SK-N-DZ (cell line): ENCODE measurements at regions not wholly inside any gene's neighbourhood (a gene's known extent, or its start where the extent isn't known, plus 50 kb on each side); places are given as distances from the start of the nearest gene placed in this dataset.
A peak's percentile ranks its signal among the peaks of the same experiment; 100 is the strongest.

Experiments used
- DNase-seq: peaks from one replicate; pipeline ENCODE4 v3.0.0-alpha.2; 2015; ENCODE audit warnings: low spot score

- no peak for DNase-seq
Observed at GRCh38 chr10:58014436-58014835, 253.3 kb downstream of the IPMK start.

- no peak for DNase-seq
Observed at GRCh38 chr10:58013406-58013805, 254.3 kb downstream of the IPMK start.

GRCh38 chr10:58010073-58010702 is 257.5 kb downstream of the IPMK start:
- no peak for DNase-seq

GRCh38 chr10:58003945-58004344 is 263.7 kb downstream of the IPMK start:
- DNase-seq, result no peak

- DNase-seq, result no peak
Observed at GRCh38 chr10:58001159-58001558, 266.5 kb downstream of the IPMK start.

GRCh38 chr10:57996536-57996935 is 271.2 kb downstream of the IPMK start:
- no peak for DNase-seq

GRCh38 chr10:57993302-57993701 is 274.4 kb downstream of the IPMK start:
- peak; percentile 8 for DNase-seq

- DNase-seq, result peak; percentile 49
Observed at GRCh38 chr10:57992321-57993077, 275.2 kb downstream of the IPMK start.

- no peak for DNase-seq
Observed at GRCh38 chr10:57988964-57989363, 278.7 kb downstream of the IPMK start.

GRCh38 chr10:57987055-57987721 is 280.5 kb downstream of the IPMK start:
- DNase-seq, result no peak

GRCh38 chr10:57986422-57986821 is 281.3 kb downstream of the IPMK start:
- no peak for DNase-seq

GRCh38 chr10:57983281-57983791 is 284.4 kb downstream of the IPMK start:
- no peak for DNase-seq

- no peak for DNase-seq
Observed at GRCh38 chr10:57982091-57982490, 285.6 kb downstream of the IPMK start.

GRCh38 chr10:57979956-57980355 is 287.7 kb downstream of the IPMK start:
- DNase-seq, result no peak

- no peak for DNase-seq
Observed at GRCh38 chr10:57979491-57979890, 288.2 kb downstream of the IPMK start.

GRCh38 chr10:57977262-57977661 is 290.4 kb downstream of the IPMK start:
- DNase-seq, result no peak

- no peak for DNase-seq
Observed at GRCh38 chr10:57973451-57973850, 294.2 kb downstream of the IPMK start.

GRCh38 chr10:57972783-57973182 is 294.9 kb downstream of the IPMK start:
- no peak for DNase-seq

- DNase-seq, result no peak
Observed at GRCh38 chr10:57968328-57969016, 299.2 kb downstream of the IPMK start.

GRCh38 chr10:57964351-57964750 is 303.3 kb downstream of the IPMK start:
- no peak for DNase-seq

GRCh38 chr10:57963546-57963945 is 304.1 kb downstream of the IPMK start:
- DNase-seq, result no peak

- DNase-seq, result no peak
Observed at GRCh38 chr10:57962839-57963238, 304.9 kb downstream of the IPMK start.
